ENCODE measurements at regions not wholly inside any gene's neighbourhood (a gene's known extent, or its start where the extent isn't known, plus 50 kb on each side); places are given as distances from the start of the nearest gene placed in this dataset.

- H3K4me3 ChIP-seq (ENCODE audit: control insufficient read depth, low read depth, low read length): no peak overlapping the region
- no peak for TF ChIP-seq CTCF (conservative IDR thresholded peaks at IDR 0.05; ENCODE audit: control insufficient read depth, insufficient read depth, low read depth, low read length)
- peak; percentile 35 for DNase-seq (ENCODE audit: low read depth)
Observed at GRCh38 chr9:86795047-86795442, 152.3 kb downstream of the GAS1 start.

- peak; percentile 87 for DNase-seq (ENCODE audit: low read depth)
- TF ChIP-seq CTCF (conservative IDR thresholded peaks at IDR 0.05; ENCODE audit: control insufficient read depth, insufficient read depth, low read depth, low read length): no peak
Observed at GRCh38 chr9:86794391-86795046, 152.8 kb downstream of the GAS1 start.

GRCh38 chr9:86792136-86792535 lies 155.2 kb downstream of the GAS1 start:
- TF ChIP-seq CTCF (conservative IDR thresholded peaks at IDR 0.05; ENCODE audit: control insufficient read depth, insufficient read depth, low read depth, low read length): no peak
- H3K4me3 ChIP-seq (ENCODE audit: control insufficient read depth, low read depth, low read length): no peak overlapping the region
- DNase-seq (ENCODE audit: low read depth): peak; percentile 72

More at GRCh38 chr9:86794391-86795046, 152.8 kb downstream of the GAS1 start:
- no peak overlapping the region for H3K4me3 ChIP-seq (ENCODE audit: control insufficient read depth, low read depth, low read length)

GRCh38 chr9:86790805-86791204 lies 156.5 kb downstream of the GAS1 start:
- no peak for TF ChIP-seq CTCF (conservative IDR thresholded peaks at IDR 0.05; ENCODE audit: control insufficient read depth, insufficient read depth, low read depth, low read length)
- DNase-seq (ENCODE audit: low read depth): no peak
- H3K4me3 ChIP-seq (ENCODE audit: control insufficient read depth, low read depth, low read length): no peak overlapping the region

- H3K4me3 ChIP-seq (ENCODE audit: control insufficient read depth, low read depth, low read length): no peak overlapping the region
- TF ChIP-seq CTCF (conservative IDR thresholded peaks at IDR 0.05; ENCODE audit: control insufficient read depth, insufficient read depth, low read depth, low read length): no peak
- peak; percentile 71 for DNase-seq (ENCODE audit: low read depth)
Observed at GRCh38 chr9:86788456-86788855, 158.8 kb downstream of the GAS1 start.

- TF ChIP-seq CTCF (conservative IDR thresholded peaks at IDR 0.05; ENCODE audit: control insufficient read depth, insufficient read depth, low read depth, low read length): no peak
- DNase-seq (ENCODE audit: low read depth): peak; percentile 92
- no peak overlapping the region for H3K4me3 ChIP-seq (ENCODE audit: control insufficient read depth, low read depth, low read length)
Observed at GRCh38 chr9:86783884-86784283, 163.4 kb downstream of the GAS1 start.

- TF ChIP-seq CTCF (conservative IDR thresholded peaks at IDR 0.05; ENCODE audit: control insufficient read depth, insufficient read depth, low read depth, low read length): no peak
- no peak for DNase-seq (ENCODE audit: low read depth)
- H3K4me3 ChIP-seq (ENCODE audit: control insufficient read depth, low read depth, low read length): no peak overlapping the region
Observed at GRCh38 chr9:86782831-86783230, 164.5 kb downstream of the GAS1 start.
